Esophagus muscularis mucosa (tissue), 4 donors: ENCODE measurements at regions not wholly inside any gene's neighbourhood (a gene's known extent, or its start where the extent isn't known, plus 50 kb on each side); places are given as distances from the start of the nearest gene placed in this dataset.

Experiments used
- DNase-seq: peaks from one replicate; pipeline ENCODE4 v3.0.0-alpha.2; 2017; ENCODE audit errors: extremely low spot score
- H3K27ac ChIP-seq, 4 donors: fragments of 200-600 bp; sonication (generic); replicated peaks in 1 of 4; 1 replicate in 3 of 4; 2 replicates in 1 of 4; pipeline ENCODE4 v1.5.1; 2016 to 2019; ENCODE audit warnings: mild to moderate bottlenecking in 1 of 4
- H3K27me3 ChIP-seq, 4 donors: fragments of 200-600 bp; sonication (generic); one replicate each; pipeline versions ENCODE4 v1.5.1 to v1.6.0; 2016 to 2019
- H3K36me3 ChIP-seq, 4 donors: fragments of 200-600 bp; sonication (generic); one replicate each; pipeline ENCODE4 v1.5.1; 2016 to 2019
- H3K4me1 ChIP-seq, 4 donors: fragments of 200-600 bp; sonication (generic); one replicate each; pipeline ENCODE4 v1.5.1; 2016 to 2019
- H3K4me3 ChIP-seq, 4 donors: fragments of 200-600 bp; sonication (generic); 1 replicate in 2 of 4; 2 replicates in 2 of 4; pipeline ENCODE4 v1.5.1; 2016 to 2019; ENCODE audit warnings: mild to moderate bottlenecking in 4 of 4, moderate library complexity in 1 of 4
- H3K9me3 ChIP-seq, 4 donors: fragments of 200-600 bp; sonication (generic); 1 replicate in 3 of 4; 2 replicates in 1 of 4; pipeline ENCODE4 v1.5.1; 2016 to 2019
- EP300 ChIP-seq: sonication (generic); formaldehyde crosslinking; IDR thresholded peaks from one replicate; pipeline ENCODE4 v1.6.1; 2017; ENCODE audit warnings: antibody characterized with exemption
- POLR2A ChIP-seq: fragments of 450-650 bp; IDR thresholded peaks from one replicate; pipeline ENCODE4 v1.6.1; 2017; ENCODE audit warnings: antibody characterized with exemption, moderate library complexity, mild to moderate bottlenecking, low read depth
- POLR2AphosphoS5 ChIP-seq, 2 donors: sonication (generic); formaldehyde crosslinking; IDR thresholded peaks; one replicate each; pipeline ENCODE4 v1.6.1; 2017; ENCODE audit warnings: antibody characterized with exemption in 2 of 2
- WGBS: methylation state at CpG from one replicate; pipeline ENCODE4 v1.1.5; 2018; 5-methylcytosine and 5-hydroxymethylcytosine counted together
- intact Hi-C: fragments of 100-400 bp; cut with DNase I; formaldehyde crosslinking; loops from one replicate; pipeline ENCODE4 v1.15.1; 2023
- TF ChIP-seq, protein P1 (sequence below), 3 experiments: fragments of 200-600 bp in 2 of 3; fragments of 450-650 bp in 1 of 3; sonication (generic) in 2 of 3; IDR thresholded peaks; one replicate each; pipeline ENCODE4 v1.5.1; 2017 to 2019; ENCODE audit warnings: antibody characterized with exemption in 3 of 3, mild to moderate bottlenecking in 2 of 3, moderate library complexity in 1 of 3

DNA sequence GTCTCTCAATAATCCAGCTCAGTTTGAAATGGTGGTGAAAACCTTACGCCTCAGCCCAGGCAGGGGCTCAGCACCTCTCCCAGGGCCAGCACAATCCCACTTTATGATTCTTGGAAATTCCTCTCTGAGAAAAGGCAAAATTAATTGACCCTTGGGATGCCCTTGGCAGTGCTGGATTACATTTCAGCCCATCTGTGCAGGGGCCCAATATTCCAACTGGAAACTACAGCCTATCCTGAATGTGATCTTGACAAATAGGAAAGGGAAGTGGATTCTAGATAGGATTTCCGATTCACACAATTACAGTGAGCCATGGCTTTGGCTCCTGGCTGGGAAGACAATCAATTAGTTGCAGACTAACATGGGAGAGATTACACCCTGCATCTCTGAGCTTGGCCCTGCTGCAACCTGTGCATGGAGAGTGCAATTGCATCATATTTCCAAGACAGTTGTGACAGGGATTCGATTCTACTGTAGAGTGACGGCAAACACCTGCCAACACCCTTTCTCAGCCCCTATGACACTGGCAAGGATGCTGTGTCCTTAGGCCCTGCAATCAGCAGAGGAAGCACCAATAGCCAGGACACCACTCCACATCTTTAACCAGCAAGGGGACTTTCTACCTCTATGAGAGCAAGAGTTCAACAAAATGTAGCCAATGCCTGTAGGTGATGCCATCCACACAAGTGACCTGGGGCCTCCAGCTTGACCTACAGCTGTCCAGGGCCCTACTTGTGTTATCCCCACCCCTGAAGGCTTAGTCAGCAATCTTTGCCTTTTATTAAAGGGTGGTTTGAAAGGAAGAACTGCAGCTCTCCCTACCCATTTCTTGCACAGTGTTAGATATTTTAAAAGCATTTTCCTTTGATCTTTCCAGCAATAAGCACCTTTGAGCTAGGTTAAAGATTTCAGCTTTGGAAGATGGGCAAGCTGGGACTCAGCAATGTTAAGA lies 187.2 kb upstream of the HS6ST1 start:
- Histone ChIP-seq H3K27me3 (no peaks in the 10 kb centered on the region), H3K36me3 (no peaks in the 10 kb centered on the region), H3K9me3 (peaks cover 0 to 10% (median 0%) of the 10 kb centered on the region in 4 donors), H3K4me3 (no peak overlapping the region), H3K4me1 (peaks cover 0 to 12% (median 0%) of the 10 kb centered on the region in 4 donors), H3K27ac (no peak overlapping the region)
- TF ChIP-seq POLR2AphosphoS5 (IDR thresholded peaks at IDR 0.05) (no peak), POLR2A (no peak), EP300 (no peak)
- TF ChIP-seq, protein P1, sequence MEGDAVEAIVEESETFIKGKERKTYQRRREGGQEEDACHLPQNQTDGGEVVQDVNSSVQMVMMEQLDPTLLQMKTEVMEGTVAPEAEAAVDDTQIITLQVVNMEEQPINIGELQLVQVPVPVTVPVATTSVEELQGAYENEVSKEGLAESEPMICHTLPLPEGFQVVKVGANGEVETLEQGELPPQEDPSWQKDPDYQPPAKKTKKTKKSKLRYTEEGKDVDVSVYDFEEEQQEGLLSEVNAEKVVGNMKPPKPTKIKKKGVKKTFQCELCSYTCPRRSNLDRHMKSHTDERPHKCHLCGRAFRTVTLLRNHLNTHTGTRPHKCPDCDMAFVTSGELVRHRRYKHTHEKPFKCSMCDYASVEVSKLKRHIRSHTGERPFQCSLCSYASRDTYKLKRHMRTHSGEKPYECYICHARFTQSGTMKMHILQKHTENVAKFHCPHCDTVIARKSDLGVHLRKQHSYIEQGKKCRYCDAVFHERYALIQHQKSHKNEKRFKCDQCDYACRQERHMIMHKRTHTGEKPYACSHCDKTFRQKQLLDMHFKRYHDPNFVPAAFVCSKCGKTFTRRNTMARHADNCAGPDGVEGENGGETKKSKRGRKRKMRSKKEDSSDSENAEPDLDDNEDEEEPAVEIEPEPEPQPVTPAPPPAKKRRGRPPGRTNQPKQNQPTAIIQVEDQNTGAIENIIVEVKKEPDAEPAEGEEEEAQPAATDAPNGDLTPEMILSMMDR (IDR thresholded peaks at IDR 0.05), result no peak
- no peak for DNase-seq
- WGBS, result 71% methylated on average over 4 of the region's 4 CpGs
- intact Hi-C loops, result no loop called here

- peaks cover 0 to 12% (median 0%) of the 10 kb centered on the region in 4 donors for H3K4me1 ChIP-seq
- peaks cover 0 to 10% (median 0%) of the 10 kb centered on the region in 4 donors for H3K9me3 ChIP-seq
- H3K36me3 ChIP-seq, result no peaks in the 10 kb centered on the region
- no peak overlapping the region for H3K4me3 ChIP-seq
- no peak for DNase-seq
- no peaks in the 10 kb centered on the region for H3K27me3 ChIP-seq
- WGBS, result 90% methylated on average over 2 of the region's 2 CpGs
- no peak overlapping the region for H3K27ac ChIP-seq
- TF ChIP-seq POLR2AphosphoS5 (IDR thresholded peaks at IDR 0.05), result no peak
- TF ChIP-seq POLR2A, result no peak
- no peak for TF ChIP-seq EP300
- TF ChIP-seq, protein P1 (IDR thresholded peaks at IDR 0.05), result no peak
- intact Hi-C loops, result no loop called here
Observed at GRCh38 chr2:128506534-128506933, 187.9 kb upstream of the HS6ST1 start.

DNA sequence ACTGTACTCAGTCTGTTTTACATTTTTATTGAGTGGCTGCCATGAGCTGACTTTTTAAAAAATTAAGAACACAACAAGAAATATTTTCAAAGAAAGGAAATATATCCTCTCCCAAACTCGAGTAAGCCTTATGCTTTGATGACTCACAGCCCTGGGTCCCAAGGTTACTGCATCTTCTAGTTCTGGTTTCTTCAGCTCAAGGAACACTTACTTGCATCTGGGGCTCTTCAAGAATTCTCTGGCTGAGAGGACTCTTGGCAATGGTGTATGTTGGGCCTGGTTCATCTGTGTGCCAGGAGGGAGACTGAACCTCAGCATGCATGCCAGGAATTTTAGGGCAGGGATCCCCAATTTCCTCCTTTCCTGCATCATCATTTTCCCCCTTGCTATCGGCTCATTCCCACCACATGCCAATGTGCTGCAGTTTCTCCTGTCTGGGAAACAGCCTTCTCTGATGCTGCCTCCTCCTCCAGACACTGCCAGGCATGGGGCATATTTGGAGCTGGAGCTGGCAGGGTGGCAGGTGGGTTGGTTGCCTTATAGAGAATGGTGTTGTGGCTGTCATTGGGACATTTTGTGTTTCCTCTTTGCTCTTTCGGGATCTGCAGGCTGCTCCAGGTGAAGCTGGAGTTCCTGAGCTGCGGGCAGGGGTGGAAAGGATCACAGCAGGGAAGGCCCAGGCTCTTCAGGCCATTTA lies 192.2 kb upstream of the HS6ST1 start:
- H3K4me3 ChIP-seq, result no peak overlapping the region
- no peak for DNase-seq
- H3K9me3 ChIP-seq, result peaks cover 0 to 10% (median 0%) of the 10 kb centered on the region in 4 donors
- WGBS, result 76% methylated on average over 3 of the region's 4 CpGs
- no peak overlapping the region for H3K27ac ChIP-seq
- TF ChIP-seq, protein P1 (IDR thresholded peaks at IDR 0.05), result no peak
- TF ChIP-seq POLR2A, result no peak
- no peak for TF ChIP-seq EP300
- H3K27me3 ChIP-seq, result no peaks in the 10 kb centered on the region
- intact Hi-C loops, result no loop called here
- H3K36me3 ChIP-seq, result no peaks in the 10 kb centered on the region
- peaks cover 0 to 5% (median 0%) of the 10 kb centered on the region in 4 donors for H3K4me1 ChIP-seq

DNA sequence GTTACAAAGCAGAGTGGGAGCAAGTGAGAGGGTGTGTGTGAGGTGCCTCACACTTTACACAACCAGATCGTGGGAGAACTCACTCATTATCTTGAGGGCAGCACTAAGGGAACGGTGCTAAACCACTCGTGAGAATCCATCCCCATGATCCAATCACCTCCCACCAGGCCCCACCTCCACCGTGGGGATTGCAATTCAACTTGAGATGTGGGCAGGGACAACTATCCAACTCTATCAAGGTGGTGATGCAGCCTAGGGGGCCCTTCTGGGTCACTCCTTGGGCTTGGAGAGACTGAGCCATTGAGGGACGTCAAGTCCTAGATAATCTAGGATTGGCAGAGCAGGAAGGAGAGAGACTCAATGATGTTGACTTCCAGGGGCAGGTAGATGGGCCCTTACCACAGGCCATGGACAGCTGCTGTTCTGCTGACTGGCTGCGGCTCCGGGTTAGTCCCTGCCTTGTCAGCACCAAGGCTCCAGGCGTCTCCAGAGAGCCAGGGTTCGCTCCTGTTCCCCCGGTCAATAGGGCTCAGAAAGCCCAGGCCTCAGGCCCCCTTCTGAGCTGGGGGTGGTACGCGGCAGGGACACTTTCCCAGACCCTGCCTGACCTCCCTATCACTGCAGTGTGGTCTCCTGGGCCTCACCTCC lies 193.2 kb upstream of the HS6ST1 start:
- no peak overlapping the region for H3K4me3 ChIP-seq
- no peak overlapping the region for H3K27ac ChIP-seq
- H3K4me1 ChIP-seq, result peaks cover 0 to 5% (median 0%) of the 10 kb centered on the region in 4 donors
- WGBS, result 99% methylated on average over 9 of the region's 12 CpGs
- H3K36me3 ChIP-seq, result no peaks in the 10 kb centered on the region
- H3K9me3 ChIP-seq, result peaks cover 0 to 10% (median 0%) of the 10 kb centered on the region in 4 donors
- no peaks in the 10 kb centered on the region for H3K27me3 ChIP-seq
- no peak for DNase-seq
- intact Hi-C loops, result no loop called here
- TF ChIP-seq, protein P1 (IDR thresholded peaks at IDR 0.05), result no peak
- TF ChIP-seq POLR2AphosphoS5 (IDR thresholded peaks at IDR 0.05), result no peak
- no peak for TF ChIP-seq EP300
- TF ChIP-seq POLR2A, result no peak
